ENCODE measurements at regions not wholly inside any gene's neighbourhood (a gene's known extent, or its start where the extent isn't known, plus 50 kb on each side); places are given as distances from the start of the nearest gene placed in this dataset.
A peak's percentile ranks its signal among the peaks of the same experiment; 100 is the strongest.
"Not testable (repeated sequence)": the region's sequence is repeated elsewhere in the genome, so short reads cannot be mapped to it uniquely, and the experiment has no call there.

- DNase-seq, result no peak
Observed at GRCh38 chr4:83213640-83214039, 71.0 kb downstream of the COQ2 start.

- DNase-seq, result no peak
Observed at GRCh38 chr4:83212041-83212851, 72.4 kb downstream of the COQ2 start.

GRCh38 chr4:83209419-83209818 lies 75.2 kb downstream of the COQ2 start:
- DNase-seq, result no peak

- peak; percentile 8 for DNase-seq
Observed at GRCh38 chr4:83208371-83209365, 75.9 kb downstream of the COQ2 start.

GRCh38 chr4:83207497-83208101 lies 77.0 kb downstream of the COQ2 start:
- peak; percentile 78 for DNase-seq

GRCh38 chr4:83205760-83206159 lies 78.8 kb downstream of the COQ2 start:
- no peak for DNase-seq

GRCh38 chr4:83204731-83205130 lies 79.9 kb downstream of the COQ2 start:
- DNase-seq, result no peak

GRCh38 chr4:83201761-83202160 lies 82.8 kb downstream of the COQ2 start:
- no peak for DNase-seq

GRCh38 chr4:83197555-83198235 lies 83.2 kb upstream of the PLAC8 start:
- no peak for DNase-seq

- DNase-seq, result no peak
Observed at GRCh38 chr4:83196921-83197320, 82.4 kb upstream of the PLAC8 start.

- no peak for DNase-seq
Observed at GRCh38 chr4:83195269-83195668, 80.7 kb upstream of the PLAC8 start.

- not testable (repeated sequence) for DNase-seq
Observed at GRCh38 chr4:83194588-83194987, 80.1 kb upstream of the PLAC8 start.

GRCh38 chr4:83192634-83193033 lies 78.1 kb upstream of the PLAC8 start:
- DNase-seq, result no peak

GRCh38 chr4:83191026-83191425 lies 76.5 kb upstream of the PLAC8 start:
- DNase-seq, result no peak

GRCh38 chr4:83189631-83190136 lies 75.2 kb upstream of the PLAC8 start:
- DNase-seq, result no peak

- DNase-seq, result no peak
Observed at GRCh38 chr4:83180431-83180968, 66.0 kb upstream of the PLAC8 start.

GRCh38 chr4:83179205-83179604 lies 64.7 kb upstream of the PLAC8 start:
- no peak for DNase-seq

GRCh38 chr4:83178029-83178428 lies 63.5 kb upstream of the PLAC8 start:
- DNase-seq, result no peak

- no peak for DNase-seq
Observed at GRCh38 chr4:83177182-83177581, 62.7 kb upstream of the PLAC8 start.

- no peak for DNase-seq
Observed at GRCh38 chr4:83174844-83175414, 60.4 kb upstream of the PLAC8 start.

GRCh38 chr4:83172371-83172770 lies 57.8 kb upstream of the PLAC8 start:
- DNase-seq, result no peak
